ENCODE measurements at regions not wholly inside any gene's neighbourhood (a gene's known extent, or its start where the extent isn't known, plus 50 kb on each side); places are given as distances from the start of the nearest gene placed in this dataset.

GRCh38 chr17:77421630-77421972, 280.8 kb downstream of the SEC14L1 start:
- no peak for TF ChIP-seq CREB1 (IDR thresholded peaks at IDR 0.05; ENCODE audit: low read depth)
- TF ChIP-seq EP300 (IDR thresholded peaks at IDR 0.05; ENCODE audit: borderline replicate concordance), result no peak
- no peak for TF ChIP-seq MAX (IDR thresholded peaks at IDR 0.05)
- no peak for TF ChIP-seq TCF12 (IDR thresholded peaks at IDR 0.05; ENCODE audit: low read depth)
- TF ChIP-seq CEBPB (IDR thresholded peaks at IDR 0.05), result no peak
- no peak for TF ChIP-seq USF1 (IDR thresholded peaks at IDR 0.05)
- TF ChIP-seq REST (IDR thresholded peaks at IDR 0.05; ENCODE audit: low read depth), result no peak
- TF ChIP-seq TAF1 (IDR thresholded peaks at IDR 0.05; ENCODE audit: low read depth), result no peak
- TF ChIP-seq ZBTB7A (IDR thresholded peaks at IDR 0.05; ENCODE audit: low read depth), result no peak
- TF ChIP-seq EGR1 (IDR thresholded peaks at IDR 0.05), result no peak
- TF ChIP-seq YY1 (IDR thresholded peaks at IDR 0.05; ENCODE audit: low read depth), result no peak
- TF ChIP-seq RAD21 (IDR thresholded peaks at IDR 0.05; ENCODE audit: low read depth), result no peak

Data from Ishikawa (cell line).